Brain microvascular endothelial cell (primary cell): ENCODE measurements at regions not wholly inside any gene's neighbourhood (a gene's known extent, or its start where the extent isn't known, plus 50 kb on each side); places are given as distances from the start of the nearest gene placed in this dataset.

Source experiments
- DNase-seq: peaks from one replicate; pipeline ENCODE4 v3.0.0-alpha.2; 2020
- H3K27ac ChIP-seq: fragments of 250-450 bp; sonication (Bioruptor Pico); 2 replicates; pipeline ENCODE4 v1.5.1; 2020; ENCODE audit warnings: mild to moderate bottlenecking, moderate library complexity
- H3K27me3 ChIP-seq: fragments of 250-450 bp; sonication (Bioruptor Pico); replicated peaks from 2 replicates; pipeline ENCODE4 v1.5.1; 2020; ENCODE audit warnings: mild to moderate bottlenecking
- H3K36me3 ChIP-seq: fragments of 250-450 bp; sonication (Bioruptor Pico); replicated peaks from 2 replicates; pipeline ENCODE4 v1.5.1; 2020; ENCODE audit warnings: mild to moderate bottlenecking
- H3K4me3 ChIP-seq: 2 replicates; pipeline ENCODE4 v1.5.1; 2011; ENCODE audit warnings: low read depth, mild to moderate bottlenecking, control low read depth, low read length, moderate library complexity
- CTCF ChIP-seq: IDR thresholded peaks from 2 replicates; pipeline ENCODE4 v1.5.1; 2011; ENCODE audit warnings: low read depth, mild to moderate bottlenecking, moderate library complexity, low read length, control low read depth, inconsistent platforms; ENCODE audit errors: missing control alignments
- in situ Hi-C: cut with HindIII; loops from 2 replicates; pipeline ENCODE4 v1.10.0; 2017; ENCODE audit warnings: low sequenced_read_pairs, low pct_ligation_motif_present

- DNase-seq: no peak
- H3K4me3 ChIP-seq: no peak overlapping the region
- in situ Hi-C loops: no loop called here
- no peaks in the 10 kb centered on the region for H3K27me3 ChIP-seq
- H3K36me3 ChIP-seq: no peaks in the 10 kb centered on the region
- no peak for TF ChIP-seq CTCF
- no peak overlapping the region for H3K27ac ChIP-seq
Measured at GRCh38 chr16:48745541-48745940, 135.6 kb upstream of the N4BP1 start.

GRCh38 chr16:48740964-48741363 lies 131.0 kb upstream of the N4BP1 start:
- H3K4me3 ChIP-seq: no peak overlapping the region
- no peaks in the 10 kb centered on the region for H3K36me3 ChIP-seq
- no peak for TF ChIP-seq CTCF
- no peak for DNase-seq
- H3K27me3 ChIP-seq: no peaks in the 10 kb centered on the region
- H3K27ac ChIP-seq: no peak overlapping the region
- in situ Hi-C loops: no loop called here

GRCh38 chr16:48734220-48734619 lies 124.2 kb upstream of the N4BP1 start:
- Histone ChIP-seq H3K27me3 (no peaks in the 10 kb centered on the region), H3K36me3 (no peaks in the 10 kb centered on the region), H3K4me3 (no peak overlapping the region), H3K27ac (no peak overlapping the region)
- DNase-seq: no peak
- in situ Hi-C loops: no loop called here
- TF ChIP-seq CTCF: no peak

- H3K27ac ChIP-seq: no peak overlapping the region
- no peak for DNase-seq
- no peaks in the 10 kb centered on the region for H3K27me3 ChIP-seq
- no peak overlapping the region for H3K4me3 ChIP-seq
- no peaks in the 10 kb centered on the region for H3K36me3 ChIP-seq
- in situ Hi-C loops: no loop called here
- no peak for TF ChIP-seq CTCF
Measured at GRCh38 chr16:48704710-48705109, 94.7 kb upstream of the N4BP1 start.

GRCh38 chr16:48687421-48688038 lies 77.5 kb upstream of the N4BP1 start:
- Histone ChIP-seq H3K36me3 (no peaks in the 10 kb centered on the region), H3K4me3 (no peak overlapping the region), H3K27me3 (no peaks in the 10 kb centered on the region), H3K27ac (no peak overlapping the region)
- peak; percentile 82 for TF ChIP-seq CTCF
- in situ Hi-C loops: no loop called here
- DNase-seq: peak; percentile 65

GRCh38 chr16:48684148-48684547 lies 74.2 kb upstream of the N4BP1 start:
- no peaks in the 10 kb centered on the region for H3K36me3 ChIP-seq
- H3K27me3 ChIP-seq: no peaks in the 10 kb centered on the region
- in situ Hi-C loops: no loop called here
- no peak overlapping the region for H3K4me3 ChIP-seq
- H3K27ac ChIP-seq: no peak overlapping the region
- TF ChIP-seq CTCF: no peak
- no peak for DNase-seq
